ENCODE measurements at regions not wholly inside any gene's neighbourhood (a gene's known extent, or its start where the extent isn't known, plus 50 kb on each side); places are given as distances from the start of the nearest gene placed in this dataset.

DNA sequence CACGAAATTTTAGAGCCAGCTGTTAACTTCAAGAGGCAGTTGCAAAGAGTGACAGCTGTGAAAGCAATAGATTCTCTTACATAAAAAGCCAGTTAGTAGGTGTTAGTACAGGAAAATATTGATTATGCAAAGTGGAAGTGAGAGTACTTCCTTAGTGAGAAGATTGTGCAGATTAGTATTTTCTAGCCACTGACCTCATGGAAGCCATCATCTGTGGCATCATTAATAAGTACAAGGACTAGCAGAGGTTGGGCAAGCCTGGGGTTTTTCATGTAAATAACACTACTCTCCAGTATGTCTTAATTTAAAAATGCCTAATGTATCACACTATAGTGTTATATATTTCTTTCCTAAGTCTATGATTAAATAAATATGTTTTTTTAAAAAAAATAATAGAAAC is 166.2 kb upstream of the DTNA start:
- no peak for FAIRE-seq

DNA sequence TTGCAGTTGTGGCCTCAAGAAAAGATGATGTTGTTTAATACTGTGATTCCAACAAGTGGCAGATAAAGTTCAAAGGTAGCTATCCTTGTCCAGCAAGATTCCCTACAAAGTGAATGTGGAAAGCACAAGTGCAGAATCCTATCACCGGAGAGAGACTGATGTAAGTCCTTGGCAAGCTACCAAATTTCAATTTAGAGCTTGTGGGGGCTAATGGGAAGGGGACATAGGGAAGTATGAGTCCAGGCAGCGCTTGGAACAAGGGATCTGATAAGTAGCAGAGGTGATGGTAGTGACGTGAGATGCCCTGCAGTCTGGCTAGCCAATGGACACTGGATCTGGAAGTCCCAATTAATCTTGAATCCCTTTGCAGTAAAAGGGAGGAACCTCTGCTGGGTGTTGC is 165.2 kb upstream of the DTNA start:
- DNase-seq (ENCODE audit: insufficient read length, low spot score) (no peak), FAIRE-seq (no peak)
- no peak for TF ChIP-seq POLR2A (IDR thresholded peaks at IDR 0.05; ENCODE audit: low read depth, low read length)

More for the DNA sequence above, 166.2 kb upstream of the DTNA start:
- DNase-seq (ENCODE audit: insufficient read length, low spot score): no peak
- no peak for TF ChIP-seq POLR2A (IDR thresholded peaks at IDR 0.05; ENCODE audit: low read depth, low read length)

DNA sequence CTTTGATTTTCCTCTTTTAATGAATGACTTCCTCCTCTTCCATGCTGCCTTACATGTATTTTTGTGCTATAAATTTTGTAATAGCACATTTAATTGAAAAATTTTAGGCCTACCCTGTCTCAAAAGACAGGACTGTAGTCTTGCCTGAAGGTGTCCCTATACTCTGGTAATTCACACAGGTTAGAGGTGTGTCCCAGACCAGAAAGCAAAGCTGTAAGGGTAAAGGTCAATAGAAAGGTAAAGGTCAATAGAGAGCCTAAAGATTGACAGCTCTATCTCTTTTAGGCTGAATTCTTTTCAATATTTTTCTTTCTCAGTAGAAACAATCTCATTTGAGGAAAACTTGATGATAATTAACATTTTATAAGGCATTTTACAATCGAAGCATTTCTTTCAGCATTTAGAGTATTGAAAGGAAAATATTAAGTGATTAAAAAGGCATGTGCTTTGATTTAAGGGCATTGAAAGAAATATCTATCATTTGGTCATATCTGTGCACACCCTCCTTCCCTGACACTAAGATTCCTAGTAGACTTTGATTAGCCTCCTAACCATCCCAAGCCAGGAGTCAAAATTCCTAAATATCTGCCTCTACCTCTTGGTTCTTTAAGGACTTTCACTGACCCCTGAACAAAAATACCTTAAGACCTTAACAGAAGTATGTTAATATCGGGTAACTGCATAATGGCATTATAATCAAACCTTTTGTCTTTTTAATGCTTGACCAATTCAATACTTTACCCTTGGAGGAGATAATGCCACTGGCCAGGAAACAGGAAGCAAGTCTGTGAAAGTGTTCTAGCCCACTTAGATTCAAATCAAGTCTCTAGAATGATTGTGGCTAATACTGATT is 161.8 kb upstream of the DTNA start:
- DNase-seq (ENCODE audit: insufficient read length, low spot score): no peak
- TF ChIP-seq POLR2A (IDR thresholded peaks at IDR 0.05; ENCODE audit: low read depth, low read length): no peak
- FAIRE-seq: no peak

DNA sequence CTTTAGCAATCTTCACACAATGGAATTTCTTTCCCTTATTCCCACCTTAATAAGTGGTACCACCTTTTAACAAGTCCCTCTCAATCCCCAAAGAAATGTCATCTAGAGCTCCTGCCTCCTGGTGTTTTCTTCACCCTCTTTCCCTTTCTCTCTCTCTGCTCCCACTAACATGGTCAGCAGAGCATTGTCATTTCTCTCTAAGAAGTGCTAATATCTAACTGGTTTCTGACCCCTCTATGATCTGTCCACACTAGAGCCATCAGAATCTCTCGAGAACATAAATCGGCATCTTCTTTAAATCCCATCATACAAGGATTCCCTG is 161.2 kb upstream of the DTNA start:
- FAIRE-seq: no peak
- TF ChIP-seq POLR2A (IDR thresholded peaks at IDR 0.05; ENCODE audit: low read depth, low read length): no peak

DNA sequence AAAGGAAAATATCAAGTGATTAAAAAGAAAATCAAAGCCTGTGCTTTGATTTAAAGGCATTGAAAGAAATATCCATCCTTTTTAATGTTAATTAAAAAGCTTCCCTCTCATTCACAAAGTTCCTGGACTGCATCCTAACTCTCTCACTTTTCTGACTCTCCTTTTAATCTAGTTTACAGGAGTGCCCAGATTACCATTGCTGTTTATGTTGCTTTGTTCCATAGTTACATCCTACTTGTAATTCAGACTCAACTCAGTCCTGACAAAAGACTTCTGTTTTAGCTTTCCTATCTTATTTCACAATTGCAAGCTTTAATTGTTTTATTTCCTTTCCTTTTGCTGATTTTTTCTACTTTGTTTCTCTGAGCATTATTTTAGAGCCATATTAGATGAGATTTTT is 160.7 kb upstream of the DTNA start:
- TF ChIP-seq POLR2A (IDR thresholded peaks at IDR 0.05; ENCODE audit: low read depth, low read length): no peak
- no peak for FAIRE-seq
- no peak for DNase-seq (ENCODE audit: insufficient read length, low spot score)

More for the DNA sequence above, 161.2 kb upstream of the DTNA start:
- DNase-seq (ENCODE audit: insufficient read length, low spot score): no peak

DNA sequence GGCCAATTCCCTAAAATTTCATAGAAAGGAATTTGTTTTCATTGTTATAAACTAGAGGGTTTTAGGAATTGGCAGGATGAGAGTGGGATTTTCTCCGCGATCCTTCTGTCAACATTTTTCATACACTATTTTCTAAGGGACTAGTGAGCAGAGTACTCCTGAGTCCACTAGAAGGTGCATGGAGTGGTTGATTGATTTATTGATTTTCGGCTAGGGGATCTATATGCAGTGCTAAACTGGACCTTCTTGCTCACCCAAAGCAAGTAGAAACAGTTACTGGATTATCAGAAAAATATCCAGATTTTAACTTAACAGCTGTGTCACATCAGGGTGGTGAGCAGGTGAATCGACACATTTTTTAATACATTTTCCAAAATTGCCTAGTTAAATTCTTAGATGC is 159.9 kb upstream of the DTNA start:
- no peak for DNase-seq (ENCODE audit: insufficient read length, low spot score)
- TF ChIP-seq POLR2A (IDR thresholded peaks at IDR 0.05; ENCODE audit: low read depth, low read length): no peak
- FAIRE-seq: no peak

DNA sequence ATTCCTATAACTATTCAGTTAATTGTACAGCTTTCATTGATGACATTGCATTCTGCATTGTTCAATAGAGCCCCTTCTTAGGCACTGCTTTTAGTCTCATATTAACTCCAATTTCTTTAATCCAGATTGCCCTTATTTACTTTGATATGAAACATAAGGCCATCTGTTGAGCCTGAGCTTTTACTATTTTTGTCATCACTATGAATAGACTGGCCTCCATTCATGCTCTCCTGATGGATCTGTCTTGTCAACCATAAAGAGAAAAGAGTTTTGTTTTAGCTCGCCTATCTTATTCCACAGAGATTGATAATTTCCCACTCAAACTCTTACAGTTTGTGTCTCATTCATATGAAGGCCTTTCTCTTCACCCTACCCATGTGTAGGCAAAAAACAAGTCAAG is 159.2 kb upstream of the DTNA start:
- no peak for TF ChIP-seq POLR2A (IDR thresholded peaks at IDR 0.05; ENCODE audit: low read depth, low read length)
- FAIRE-seq (no peak), DNase-seq (ENCODE audit: insufficient read length, low spot score) (no peak)

DNA sequence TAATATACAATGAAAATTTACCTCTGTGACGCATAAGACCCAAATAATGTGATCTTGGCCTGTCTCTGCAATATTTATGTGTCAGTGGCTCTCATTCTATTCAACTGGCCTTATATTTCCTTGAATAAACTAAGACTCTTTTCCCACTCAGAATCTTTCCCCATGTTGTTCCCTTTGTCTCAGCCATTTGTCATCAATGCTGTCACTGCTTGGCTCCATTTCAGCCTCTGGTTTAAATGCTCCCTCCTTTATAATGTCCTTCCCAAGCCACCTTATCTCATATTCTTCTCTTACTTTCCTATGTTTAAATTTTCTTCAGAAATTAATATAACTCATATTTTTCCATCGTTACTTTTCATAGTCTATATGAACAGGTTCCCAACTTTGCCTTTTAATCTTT is 158.3 kb upstream of the DTNA start:
- DNase-seq (ENCODE audit: insufficient read length, low spot score): no peak
- TF ChIP-seq POLR2A (IDR thresholded peaks at IDR 0.05; ENCODE audit: low read depth, low read length): no peak
- no peak for FAIRE-seq

DNA sequence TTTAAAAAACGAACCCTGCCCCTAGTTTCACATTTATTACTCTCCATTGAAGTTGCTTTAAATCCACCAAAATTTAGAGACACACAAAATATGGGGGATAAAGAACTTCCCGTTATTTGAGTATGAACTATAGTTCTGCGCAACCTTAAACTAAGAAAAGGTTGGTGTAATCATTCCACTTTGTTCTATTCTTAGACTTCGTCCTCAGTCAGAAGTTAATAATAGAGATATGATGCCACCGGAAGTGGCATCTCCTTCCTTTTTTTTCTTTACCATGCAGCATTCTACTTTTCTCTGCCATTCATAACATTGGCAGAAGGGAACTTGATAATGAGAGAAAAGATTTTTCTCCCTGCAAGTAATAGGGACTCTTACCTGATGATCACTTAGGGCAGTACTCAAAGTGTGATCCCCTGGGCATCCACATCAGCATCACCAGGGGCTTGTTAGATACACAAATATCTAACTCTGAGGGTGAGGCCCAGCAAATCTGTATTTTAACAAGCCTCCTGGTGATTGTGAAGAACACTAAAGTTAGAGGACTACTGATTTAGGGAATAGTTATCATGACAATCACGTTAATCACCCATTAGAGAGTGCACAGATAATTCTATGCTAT is 147.7 kb upstream of the DTNA start:
- DNase-seq (ENCODE audit: insufficient read length, low spot score) (no peak), FAIRE-seq (no peak)
- TF ChIP-seq POLR2A (IDR thresholded peaks at IDR 0.05; ENCODE audit: low read depth, low read length): no peak

DNA sequence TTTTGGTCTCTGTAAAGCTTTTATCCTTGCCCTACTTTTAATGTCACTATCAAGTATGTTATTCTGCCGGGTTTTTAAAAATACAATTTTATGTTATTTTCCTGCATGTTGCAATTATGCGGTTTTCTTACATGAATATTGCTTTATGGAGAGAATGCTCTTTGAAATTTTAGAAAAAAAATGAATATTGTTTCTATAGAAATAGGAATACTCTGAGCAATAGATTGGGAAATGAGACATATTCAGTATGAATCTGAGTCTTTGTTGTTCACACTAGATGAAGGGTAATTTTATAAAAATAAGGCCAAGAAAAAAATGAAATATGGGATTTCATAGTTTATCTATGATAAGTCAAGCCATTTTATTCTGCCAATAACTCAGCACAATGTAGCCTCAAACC is 142.2 kb upstream of the DTNA start:
- no peak for FAIRE-seq
- no peak for DNase-seq (ENCODE audit: insufficient read length, low spot score)
- TF ChIP-seq POLR2A (IDR thresholded peaks at IDR 0.05; ENCODE audit: low read depth, low read length): no peak

DNA sequence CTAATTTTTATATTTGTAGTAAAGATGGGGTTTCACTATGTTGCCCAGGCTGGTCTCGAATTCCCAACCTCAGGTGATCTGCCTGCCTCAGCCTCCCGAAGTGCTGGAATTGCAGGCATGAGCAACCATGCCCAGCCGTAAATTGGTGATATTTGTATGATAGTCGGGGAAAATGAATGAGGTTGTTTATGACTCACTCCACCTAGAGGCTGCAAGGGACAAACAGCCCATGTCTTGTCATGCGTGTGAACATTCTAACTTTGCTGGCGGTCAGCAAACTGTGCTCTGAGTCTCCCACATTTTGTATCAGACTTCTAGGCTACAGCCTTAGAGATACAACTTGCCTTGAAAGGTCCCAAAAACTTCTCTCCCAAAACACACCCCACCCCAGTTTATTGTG is 133.5 kb upstream of the DTNA start:
- no peak for FAIRE-seq

DNA sequence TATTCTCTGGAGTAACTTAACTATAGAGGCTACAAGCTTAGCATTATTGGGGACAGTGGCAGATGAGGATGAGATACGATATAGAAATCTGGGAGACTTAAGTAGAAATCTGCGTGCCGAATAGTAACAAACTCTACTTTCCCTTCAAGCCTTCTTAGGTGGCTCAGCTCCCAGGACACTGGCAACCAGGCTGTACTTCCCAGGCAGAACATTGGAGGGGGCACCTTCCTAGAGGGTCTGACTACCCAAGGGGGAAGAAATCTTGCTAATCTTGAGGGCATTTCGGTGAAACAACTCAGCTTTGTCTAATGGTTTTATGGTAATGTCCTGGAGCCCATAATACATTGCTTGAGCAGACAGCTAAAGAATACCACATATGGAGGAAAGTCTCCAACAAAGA is 126.2 kb upstream of the DTNA start:
- no peak for DNase-seq (ENCODE audit: insufficient read length, low spot score)
- TF ChIP-seq POLR2A (IDR thresholded peaks at IDR 0.05; ENCODE audit: low read depth, low read length): no peak
- no peak for FAIRE-seq

More for the DNA sequence above, 133.5 kb upstream of the DTNA start:
- TF ChIP-seq POLR2A (IDR thresholded peaks at IDR 0.05; ENCODE audit: low read depth, low read length): no peak
- DNase-seq (ENCODE audit: insufficient read length, low spot score): no peak

DNA sequence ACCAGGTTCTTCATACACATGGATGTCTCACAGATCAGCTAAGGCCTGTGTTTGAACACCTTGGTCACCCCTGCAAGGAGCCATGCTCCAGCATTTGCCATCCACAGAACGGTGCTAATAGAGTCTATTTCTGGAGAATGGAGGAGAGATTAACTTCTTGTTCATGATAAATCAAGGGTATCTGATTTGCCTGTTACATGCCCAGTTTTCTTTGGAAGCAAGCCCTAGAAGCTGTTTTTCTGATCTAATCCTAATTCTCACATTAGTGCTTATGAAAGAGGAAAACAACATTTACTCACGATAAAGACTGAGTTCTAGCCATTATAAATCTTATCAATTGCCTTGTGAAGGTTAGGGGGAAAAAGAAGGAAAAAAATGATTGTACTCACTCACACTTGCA is 119.6 kb upstream of the DTNA start:
- TF ChIP-seq POLR2A (IDR thresholded peaks at IDR 0.05; ENCODE audit: low read depth, low read length): no peak
- FAIRE-seq: no peak
- no peak for DNase-seq (ENCODE audit: insufficient read length, low spot score)

DNA sequence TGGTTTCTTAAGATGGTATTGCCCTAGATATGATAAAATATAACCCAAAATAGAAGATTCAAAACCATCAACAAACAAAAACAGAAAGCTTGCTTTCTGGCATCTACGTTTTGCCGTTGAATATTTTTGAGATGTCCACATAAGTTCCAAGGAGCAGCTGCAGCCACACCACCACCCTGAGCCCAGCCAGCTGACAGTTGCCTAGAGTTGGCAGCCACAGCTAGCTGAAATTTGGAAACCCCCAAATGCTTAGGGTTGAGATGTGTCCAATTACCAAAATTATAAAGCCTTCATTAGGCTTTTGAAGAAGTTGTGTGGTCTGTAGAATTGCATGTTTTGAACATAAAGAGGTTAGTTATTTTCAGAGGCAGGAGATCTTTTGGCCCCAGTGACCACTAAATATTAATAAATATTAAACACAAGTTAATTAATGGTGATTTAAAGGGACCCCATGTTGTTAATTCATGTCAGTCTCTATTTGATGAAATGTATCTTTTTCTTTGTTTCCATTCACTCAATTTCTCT is 118.1 kb upstream of the DTNA start:
- TF ChIP-seq POLR2A (IDR thresholded peaks at IDR 0.05; ENCODE audit: low read depth, low read length): no peak
- FAIRE-seq (no peak), DNase-seq (ENCODE audit: insufficient read length, low spot score) (no peak)

DNA sequence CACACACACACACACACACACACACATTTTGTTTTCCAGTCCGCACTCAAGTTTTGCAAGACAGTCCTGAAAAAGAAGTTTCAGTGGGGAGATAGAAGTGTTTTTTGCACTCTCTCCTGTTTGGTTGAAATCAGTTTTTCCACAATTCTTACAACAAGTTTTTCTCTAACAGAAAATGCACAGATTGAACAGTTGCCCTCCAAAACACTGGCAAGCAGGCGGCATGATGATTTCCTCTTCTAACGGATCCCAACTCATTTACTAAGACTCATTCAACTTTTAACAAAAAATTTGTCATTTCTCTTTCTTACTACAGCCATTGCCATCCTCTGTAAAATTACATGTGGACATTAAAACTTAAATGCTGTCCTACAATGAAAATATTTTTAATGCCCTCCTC is 117.6 kb upstream of the DTNA start:
- DNase-seq (ENCODE audit: insufficient read length, low spot score) (no peak), FAIRE-seq (no peak)
- TF ChIP-seq POLR2A (IDR thresholded peaks at IDR 0.05; ENCODE audit: low read depth, low read length): no peak
